ENCODE measurements at regions not wholly inside any gene's neighbourhood (a gene's known extent, or its start where the extent isn't known, plus 50 kb on each side); places are given as distances from the start of the nearest gene placed in this dataset.

GRCh38 chrX:74179990-74180389 is 124.0 kb upstream of the ZCCHC13 start:
- CTCF ChIA-PET: no interaction called here
- Histone ChIP-seq H2AFZ (replicated peaks; ENCODE audit: low read length, poor library complexity) (no peak overlapping the region), H3K36me3 (ENCODE audit: control insufficient read depth, insufficient read depth, low read length) (no peaks in the 10 kb centered on the region), H4K91ac (ENCODE audit: insufficient read depth, low read depth, low read length) (no peak overlapping the region), H2AK5ac (ENCODE audit: low read depth, low read length) (no peak overlapping the region), H3K4me3 (ENCODE audit: insufficient read depth, low read depth, low read length) (no peak overlapping the region), H3K27me3 (ENCODE audit: control insufficient read depth, insufficient read depth, low read length) (no peaks in the 10 kb centered on the region; the same call in 1 of the 2 replicates), H2BK20ac (ENCODE audit: low read depth, low read length) (no peak overlapping the region), H4K20me1 (ENCODE audit: insufficient read depth, low read length) (no peaks in the 10 kb centered on the region), H3K27ac (ENCODE audit: insufficient read depth, low read length) (no peak overlapping the region), H2BK120ac (ENCODE audit: low read depth, low read length) (no peak overlapping the region), H3K4me1 (ENCODE audit: control insufficient read depth, insufficient read depth, low read length) (no peaks in the 10 kb centered on the region; the same call in 1 of the 2 replicates), H3K79me1 (ENCODE audit: low read depth in 1 of 2, low read length in 2 of 2) (no peaks in the 10 kb centered on the region), H3K14ac (replicated peaks; ENCODE audit: low read depth, low read length) (no peak overlapping the region), H3K18ac (ENCODE audit: low read depth, low read length) (no peak overlapping the region), H3K56ac (ENCODE audit: extremely low read depth, insufficient read depth, low read length) (no peak overlapping the region), H4K8ac (ENCODE audit: low read depth in 2 of 2, low read length in 2 of 2) (no peak overlapping the region), H3K9ac (ENCODE audit: low read depth, low read length) (no peak overlapping the region), H4K5ac (ENCODE audit: low read depth, low read length) (no peak overlapping the region), H3K23ac (ENCODE audit: low read depth, low read length) (no peak overlapping the region), H3K9me1 (ENCODE audit: insufficient read depth, low read length) (no peaks in the 10 kb centered on the region), H3K4ac (ENCODE audit: low read depth, low read length) (no peak overlapping the region), H3K4me2 (ENCODE audit: low read depth, low read length) (no peak overlapping the region), H2AK9ac (replicated peaks; ENCODE audit: low read depth, low read length, poor library complexity) (no peak overlapping the region), H2BK15ac (ENCODE audit: low read depth, low read length) (no peak overlapping the region), H2BK5ac (ENCODE audit: low read depth, low read length, poor library complexity, severe bottlenecking) (no peak overlapping the region), H3K9me3 (ENCODE audit: control insufficient read depth, insufficient read depth, low read length) (no peaks in the 10 kb centered on the region)
- intact Hi-C loops (cut with micrococcal nuclease): no loop called here
- BruUV-seq (replicated peaks): no TSS peak
- no peak for TF ChIP-seq MAFK (IDR thresholded peaks at IDR 0.05; ENCODE audit: low read depth, low read length)
- no peak for TF ChIP-seq CHD1 (IDR thresholded peaks at IDR 0.05; ENCODE audit: low read depth, low read length)
- no peak for TF ChIP-seq RAD21 (IDR thresholded peaks at IDR 0.05; ENCODE audit: low read length)
- no peak for TF ChIP-seq POLR2A (IDR thresholded peaks at IDR 0.05; ENCODE audit: low read depth, low read length)
- TF ChIP-seq NFE2L2 (IDR thresholded peaks at IDR 0.05; ENCODE audit: low read depth, low read length): no peak
- no peak for TF ChIP-seq MAZ (IDR thresholded peaks at IDR 0.05; ENCODE audit: borderline replicate concordance, low read depth, low read length)
- TF ChIP-seq BHLHE40 (IDR thresholded peaks at IDR 0.05; ENCODE audit: low read depth, low read length): no peak
- no peak for TF ChIP-seq MXI1 (IDR thresholded peaks at IDR 0.05; ENCODE audit: borderline replicate concordance, low read depth, low read length)
- no peak for TF ChIP-seq FOS (IDR thresholded peaks at IDR 0.05; ENCODE audit: low read depth, low read length)
- WGBS, 2 experiments (ENCODE audit: extremely low coverage in 2 of 2, insufficient read length in 1 of 2): 83% methylated on average over 1 of the region's 3 CpGs; no CpG with 5 or more reads in 1 of the 2 experiments
- DNase-seq (no peak), ATAC-seq (ENCODE audit: low read depth) (no peak)
- in situ Hi-C loops (cut with MboI; ENCODE audit: low sequenced_read_pairs): no loop called here
- dilution Hi-C loops (cut with HindIII; ENCODE audit: low sequenced_read_pairs, unreplicated experiment): no loop called here
- POLR2A ChIA-PET (ENCODE audit: unreplicated experiment): no interaction called here

Data from IMR-90 (cell line).